Rectal smooth muscle tissue (tissue), 1 donor: ENCODE measurements at regions not wholly inside any gene's neighbourhood (a gene's known extent, or its start where the extent isn't known, plus 50 kb on each side); places are given as distances from the start of the nearest gene placed in this dataset.

Experiments used
- H3K27ac ChIP-seq: one replicate; pipeline ENCODE4 v1.7.0; 2013; ENCODE audit warnings: low read depth, low read length, inconsistent platforms
- H3K27me3 ChIP-seq: one replicate; pipeline ENCODE4 v1.7.0; 2013; ENCODE audit warnings: low read length; ENCODE audit not compliant: control insufficient read depth, insufficient read depth
- H3K36me3 ChIP-seq: one replicate; pipeline ENCODE4 v1.7.0; 2013; ENCODE audit warnings: low read length; ENCODE audit not compliant: control insufficient read depth, insufficient read depth
- H3K4me1 ChIP-seq: one replicate; pipeline ENCODE4 v1.7.0; 2013; ENCODE audit warnings: low read length; ENCODE audit not compliant: control insufficient read depth, insufficient read depth
- H3K4me3 ChIP-seq: one replicate; pipeline ENCODE4 v1.7.0; 2013; ENCODE audit warnings: low read length
- H3K9ac ChIP-seq: one replicate; pipeline ENCODE4 v1.7.0; 2013; ENCODE audit warnings: low read length

DNA sequence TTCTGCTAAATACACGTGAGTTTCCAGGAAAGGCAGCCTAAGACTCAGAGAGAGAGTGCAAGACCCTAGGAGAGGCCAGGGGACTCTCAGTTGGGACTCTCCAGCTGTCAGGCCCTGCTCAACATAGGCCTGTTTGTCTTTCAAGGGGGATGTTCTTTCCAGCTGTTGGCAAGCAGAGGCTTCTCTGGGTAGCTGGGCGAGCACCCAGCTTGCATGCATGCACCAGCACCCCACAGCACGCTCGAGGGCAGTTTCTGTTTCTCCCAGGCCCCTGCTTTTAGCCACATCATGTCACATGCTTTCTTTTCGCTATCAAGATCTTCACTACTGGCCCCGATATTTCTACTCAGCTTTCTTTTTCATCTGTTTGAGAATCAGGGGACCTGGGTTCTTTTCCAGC lies 479.3 kb upstream of the HS6ST1 start:
- Histone ChIP-seq H3K27me3 (no peaks in the 10 kb centered on the region), H3K9ac (no peak overlapping the region), H3K27ac (no peak overlapping the region)

GRCh38 chr2:128798502-128799283 lies 480.0 kb upstream of the HS6ST1 start:
- no peaks in the 10 kb centered on the region for H3K4me1 ChIP-seq
- H3K4me3 ChIP-seq = no peak overlapping the region
- no peak overlapping the region for H3K9ac ChIP-seq
- H3K36me3 ChIP-seq = no peaks in the 10 kb centered on the region
- no peak overlapping the region for H3K27ac ChIP-seq
- H3K27me3 ChIP-seq = no peaks in the 10 kb centered on the region

More for the DNA sequence above, 479.3 kb upstream of the HS6ST1 start:
- no peaks in the 10 kb centered on the region for H3K36me3 ChIP-seq
- H3K4me1 ChIP-seq = no peaks in the 10 kb centered on the region
- no peak overlapping the region for H3K4me3 ChIP-seq

DNA sequence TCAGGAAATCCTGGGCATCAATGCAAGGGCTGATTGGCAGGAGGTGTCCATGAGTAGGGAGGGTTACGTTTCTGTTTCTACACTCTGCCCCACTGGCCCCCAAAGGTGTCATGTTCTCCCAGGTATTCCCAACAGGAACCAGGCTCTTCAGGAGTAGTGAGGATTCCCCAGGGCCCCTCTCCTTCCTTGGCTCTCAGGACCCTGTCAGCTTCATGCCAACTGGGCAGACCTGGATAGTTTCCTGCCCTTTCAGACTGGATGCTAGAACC lies 480.6 kb upstream of the HS6ST1 start:
- Histone ChIP-seq H3K4me3 (no peak overlapping the region), H3K36me3 (no peaks in the 10 kb centered on the region), H3K9ac (no peak overlapping the region), H3K4me1 (no peaks in the 10 kb centered on the region), H3K27me3 (no peaks in the 10 kb centered on the region), H3K27ac (no peak overlapping the region)

DNA sequence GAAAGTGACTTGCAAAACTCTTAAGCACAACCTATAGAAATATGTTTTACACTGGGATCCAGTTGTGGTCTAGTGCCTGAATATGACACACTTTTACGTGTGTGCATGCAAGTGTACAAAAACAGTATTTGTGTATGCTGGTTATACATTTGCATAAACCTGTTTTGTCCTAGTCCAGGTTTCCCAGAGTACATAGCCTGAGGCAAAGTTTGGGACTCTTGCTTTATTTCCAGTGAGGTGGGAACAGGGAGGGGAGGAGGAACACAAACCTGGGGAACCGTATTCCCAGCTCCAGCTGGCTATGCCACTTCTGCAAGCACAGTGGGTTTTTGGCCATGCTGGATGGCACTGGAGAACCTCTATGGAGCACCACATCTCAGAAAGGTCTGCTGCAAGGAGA lies 481.1 kb upstream of the HS6ST1 start:
- Histone ChIP-seq H3K36me3 (no peaks in the 10 kb centered on the region), H3K27ac (no peak overlapping the region), H3K27me3 (no peaks in the 10 kb centered on the region), H3K4me1 (no peaks in the 10 kb centered on the region), H3K9ac (no peak overlapping the region), H3K4me3 (no peak overlapping the region)

- Histone ChIP-seq H3K27ac (no peak overlapping the region), H3K4me3 (no peak overlapping the region), H3K9ac (no peak overlapping the region), H3K4me1 (no peaks in the 10 kb centered on the region), H3K27me3 (no peaks in the 10 kb centered on the region), H3K36me3 (no peaks in the 10 kb centered on the region)
Observed at GRCh38 chr2:128801576-128801975, 482.9 kb upstream of the HS6ST1 start.

- no peaks in the 10 kb centered on the region for H3K36me3 ChIP-seq
- no peaks in the 10 kb centered on the region for H3K27me3 ChIP-seq
- H3K4me1 ChIP-seq = no peaks in the 10 kb centered on the region
- H3K27ac ChIP-seq = no peak overlapping the region
- H3K4me3 ChIP-seq = no peak overlapping the region
- H3K9ac ChIP-seq = no peak overlapping the region
Observed at GRCh38 chr2:128803222-128803621, 484.6 kb upstream of the HS6ST1 start.

GRCh38 chr2:128805237-128805636 lies 486.6 kb upstream of the HS6ST1 start:
- no peaks in the 10 kb centered on the region for H3K4me1 ChIP-seq
- H3K9ac ChIP-seq = no peak overlapping the region
- no peak overlapping the region for H3K4me3 ChIP-seq
- no peak overlapping the region for H3K27ac ChIP-seq
- no peaks in the 10 kb centered on the region for H3K27me3 ChIP-seq
- H3K36me3 ChIP-seq = no peaks in the 10 kb centered on the region

DNA sequence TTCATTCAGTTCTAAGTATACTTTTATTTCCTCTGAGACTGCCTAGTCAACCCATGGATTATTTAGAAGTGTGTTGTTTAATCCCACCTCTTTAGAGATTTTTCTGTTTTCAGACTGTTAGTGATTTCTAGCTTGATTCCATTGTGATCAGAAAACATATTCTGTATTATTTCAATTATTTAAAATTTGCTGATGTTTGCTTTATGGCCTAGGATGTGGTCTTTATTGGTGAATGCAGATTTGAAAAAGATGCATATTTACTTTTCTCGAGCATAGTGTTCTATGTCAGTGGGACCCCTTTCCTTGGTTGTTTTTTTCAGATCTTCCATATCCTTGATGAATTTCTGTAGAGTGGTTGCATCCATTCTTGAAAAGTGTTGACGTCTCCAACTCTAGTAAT lies 487.2 kb upstream of the HS6ST1 start:
- H3K27me3 ChIP-seq = no peaks in the 10 kb centered on the region
- no peak overlapping the region for H3K9ac ChIP-seq
- H3K4me3 ChIP-seq = no peak overlapping the region
- no peak overlapping the region for H3K27ac ChIP-seq
- H3K4me1 ChIP-seq = no peaks in the 10 kb centered on the region
- no peaks in the 10 kb centered on the region for H3K36me3 ChIP-seq

GRCh38 chr2:128807317-128807716 lies 488.6 kb upstream of the HS6ST1 start:
- Histone ChIP-seq H3K4me1 (no peaks in the 10 kb centered on the region), H3K9ac (no peak overlapping the region), H3K4me3 (no peak overlapping the region), H3K36me3 (no peaks in the 10 kb centered on the region), H3K27ac (no peak overlapping the region), H3K27me3 (no peaks in the 10 kb centered on the region)

DNA sequence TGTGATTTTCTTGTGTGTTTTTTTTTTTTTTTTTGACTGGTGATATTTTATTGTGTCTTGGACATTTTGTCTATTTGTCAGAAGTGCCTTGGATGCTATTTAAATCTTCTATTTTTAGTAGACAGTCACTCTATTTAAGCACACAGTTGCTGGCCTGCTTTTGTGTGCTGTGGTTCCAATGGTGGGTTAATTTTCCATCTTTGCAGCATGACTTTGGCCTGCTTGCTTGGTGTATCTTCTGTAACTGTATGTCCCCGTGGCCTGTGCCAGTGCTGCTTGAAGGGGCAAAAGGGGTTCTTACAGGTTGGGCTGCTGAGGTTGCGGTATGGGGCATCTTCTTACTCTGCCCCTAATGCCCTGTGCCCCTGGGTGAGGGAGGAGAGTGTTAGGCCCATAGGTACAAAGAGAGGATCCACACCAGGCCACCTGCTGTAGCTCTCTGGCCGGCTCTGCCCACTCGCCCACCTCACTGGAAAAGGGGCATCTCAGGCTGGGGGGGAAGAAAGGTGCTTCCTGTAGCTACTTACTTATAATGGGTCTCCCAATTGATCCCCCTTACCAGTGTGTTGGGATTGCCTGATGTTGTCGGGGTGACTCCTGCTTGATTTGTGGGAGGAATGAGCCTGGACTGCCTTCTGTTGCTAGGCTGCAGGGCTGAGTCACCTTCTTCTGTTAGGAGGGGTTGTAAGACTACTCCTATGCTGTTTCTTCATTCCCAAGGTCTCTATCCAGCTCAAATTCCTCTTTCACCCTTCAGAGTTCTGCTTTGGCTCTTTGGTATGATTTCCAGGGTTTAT lies 490.0 kb upstream of the HS6ST1 start:
- no peak overlapping the region for H3K27ac ChIP-seq

GRCh38 chr2:128809259-128809636 lies 490.6 kb upstream of the HS6ST1 start:
- Histone ChIP-seq H3K4me1 (no peaks in the 10 kb centered on the region), H3K9ac (no peak overlapping the region), H3K4me3 (no peak overlapping the region), H3K36me3 (no peaks in the 10 kb centered on the region), H3K27ac (no peak overlapping the region), H3K27me3 (no peaks in the 10 kb centered on the region)

More for the DNA sequence above, 490.0 kb upstream of the HS6ST1 start:
- no peak overlapping the region for H3K9ac ChIP-seq
- H3K36me3 ChIP-seq = no peaks in the 10 kb centered on the region
- H3K4me3 ChIP-seq = no peak overlapping the region
- H3K27me3 ChIP-seq = no peaks in the 10 kb centered on the region
- H3K4me1 ChIP-seq = no peaks in the 10 kb centered on the region

DNA sequence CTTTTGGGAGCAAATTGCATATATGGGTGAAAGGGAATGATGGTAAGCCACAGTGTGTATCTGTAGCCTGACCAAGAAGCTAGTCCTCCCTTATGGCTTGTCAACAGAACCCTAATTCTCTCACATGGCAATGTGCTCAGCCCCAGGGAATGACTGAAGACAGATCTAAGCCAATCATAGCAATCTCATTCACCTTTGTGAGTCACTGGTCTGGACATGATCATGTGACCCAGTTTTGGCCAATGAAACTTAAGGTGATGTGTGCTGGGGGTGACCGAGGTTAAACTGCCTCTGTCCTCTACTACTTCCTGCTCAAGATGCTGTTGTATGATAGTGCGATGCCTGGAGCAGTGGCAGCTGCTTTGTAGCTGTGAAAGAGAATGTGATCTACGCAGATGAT lies 491.2 kb upstream of the HS6ST1 start:
- H3K4me3 ChIP-seq = no peak overlapping the region
- no peaks in the 10 kb centered on the region for H3K36me3 ChIP-seq
- no peaks in the 10 kb centered on the region for H3K4me1 ChIP-seq
- H3K27ac ChIP-seq = no peak overlapping the region
- H3K27me3 ChIP-seq = no peaks in the 10 kb centered on the region
- H3K9ac ChIP-seq = no peak overlapping the region
